Pancreas (tissue), 10 donors: ENCODE measurements at regions not wholly inside any gene's neighbourhood (a gene's known extent, or its start where the extent isn't known, plus 50 kb on each side); places are given as distances from the start of the nearest gene placed in this dataset.
"Not testable (repeated sequence)": the region's sequence is repeated elsewhere in the genome, so short reads cannot be mapped to it uniquely, and the experiment has no call there.

Experiments used
- ATAC-seq, 4 donors: fragments of 200-7000 bp; cut with Tn5 transposase; one replicate each; pipeline versions ENCODE4 v1.8.0 to v1.9.1; 2020; ENCODE audit warnings: mild to moderate bottlenecking in 4 of 4, moderate library complexity in 4 of 4
- DNase-seq, 6 donors: peaks; one replicate each; pipeline ENCODE4 v3.0.0-alpha.2; 2020
- FAIRE-seq: peaks from 2 replicates; lab custom pipeline; 2012; peaks lifted over from hg19 to GRCh38; lab: Jason Lieb, UNC
- H3K27ac ChIP-seq, 4 donors: fragments of 200-600 bp; sonication (generic); 1 replicate in 3 of 4; 2 replicates in 1 of 4; pipeline versions ENCODE4 v1.5.0 to v1.8.0; 2020
- H3K27me3 ChIP-seq, 4 donors: fragments of 200-600 bp; one replicate each; pipeline ENCODE4 v1.8.0; 2021
- H3K36me3 ChIP-seq, 3 donors: fragments of 200-600 bp; sonication (generic) in 1 of 3; one replicate each; pipeline versions ENCODE4 v1.5.0 to v1.8.0; 2020 to 2021
- H3K4me1 ChIP-seq, 3 donors: fragments of 200-600 bp; one replicate each; pipeline ENCODE4 v1.8.0; 2021
- H3K4me3 ChIP-seq, 4 donors: fragments of 200-600 bp; sonication (generic) in 2 of 4; one replicate each; pipeline versions ENCODE4 v1.5.0 to v1.8.0; 2020 to 2021
- H3K9me3 ChIP-seq, 4 donors: fragments of 200-600 bp; one replicate each; pipeline ENCODE4 v1.8.0; 2021
- WGBS, 2 donors: extraction: QIAGEN DNeasy Blood & Tissue Kit; methylation state at CpG; one replicate each; pipeline ENCODE4 v1.1.7; 2013; 5-methylcytosine and 5-hydroxymethylcytosine counted together
- intact Hi-C, 3 donors: fragments of 100-400 bp; cut with DNase I; formaldehyde crosslinking; loops; one replicate each; pipeline versions ENCODE4 v1.11.1 to v1.14.2; 2022
- TF ChIP-seq, protein P1 (sequence below), 4 donors: fragments of 200-600 bp; sonication (generic) in 3 of 4; IDR thresholded peaks; one replicate each; pipeline versions ENCODE4 v1.5.0 to v1.8.0; 2021; ENCODE audit warnings: antibody characterized with exemption in 4 of 4
- donor health status: healthy with polysubstance abuse.
- donor health status: DM: no; HTN: no; CAD: no; lungs with moderate emphysema.
- donor health status: DM: no; HTN: no; CAD: no.
- donor health status: control.
- donor health status: control.
- donor health status: Bipolar disorder and iron deficiency.
- donor health status: DM: yes; HTN: yes; CAD: no.
- donor health status: DM: no; HTN: no; CAD: no.
- donor health status: DM: no; HTN: no; CAD: no.
- donor health status: DM: yes; HTN: yes; CAD: no.

DNA sequence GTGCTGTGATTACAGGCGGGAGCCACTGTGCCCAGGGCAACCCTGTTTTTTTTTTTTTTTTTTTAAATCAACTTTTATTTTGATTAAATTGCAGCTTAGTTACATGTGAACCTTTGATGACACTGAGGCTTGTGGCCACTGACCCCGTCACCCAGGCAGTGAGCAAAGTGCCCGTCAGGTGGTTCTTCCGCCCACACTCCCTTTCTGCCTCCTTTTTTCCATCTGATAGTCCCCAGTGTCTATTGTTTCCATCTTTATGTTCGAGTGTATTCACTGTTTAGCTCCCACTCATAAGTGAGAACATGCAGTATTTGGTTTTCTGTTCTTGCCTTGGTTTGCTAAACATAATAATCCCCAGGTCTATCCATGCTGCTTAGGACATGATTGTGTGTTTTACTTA is 110.9 kb upstream of the GRK3 start:
- Histone ChIP-seq H3K27me3 (no peaks in the 10 kb centered on the region), H3K4me3 (no peak overlapping the region), H3K27ac (no peak overlapping the region), H3K36me3 (peaks cover 0 to 5% (median 0%) of the 10 kb centered on the region in 3 donors), H3K9me3 (no peaks in the 10 kb centered on the region), H3K4me1 (peaks cover 5 to 21% (median 13%) of the 10 kb centered on the region in 3 donors)
- FAIRE-seq, result no peak
- no peak for ATAC-seq
- 81 to 83% methylated on average over 5 of the region's 5 CpGs for WGBS, 2 donors
- intact Hi-C loops, result loop anchor here in 1 of 3 donors (10.0 kb wide), 1 partner anchor 321 kb away; no protein-coding TSS in a partner anchor
- no peak for DNase-seq
- TF ChIP-seq, protein P1, sequence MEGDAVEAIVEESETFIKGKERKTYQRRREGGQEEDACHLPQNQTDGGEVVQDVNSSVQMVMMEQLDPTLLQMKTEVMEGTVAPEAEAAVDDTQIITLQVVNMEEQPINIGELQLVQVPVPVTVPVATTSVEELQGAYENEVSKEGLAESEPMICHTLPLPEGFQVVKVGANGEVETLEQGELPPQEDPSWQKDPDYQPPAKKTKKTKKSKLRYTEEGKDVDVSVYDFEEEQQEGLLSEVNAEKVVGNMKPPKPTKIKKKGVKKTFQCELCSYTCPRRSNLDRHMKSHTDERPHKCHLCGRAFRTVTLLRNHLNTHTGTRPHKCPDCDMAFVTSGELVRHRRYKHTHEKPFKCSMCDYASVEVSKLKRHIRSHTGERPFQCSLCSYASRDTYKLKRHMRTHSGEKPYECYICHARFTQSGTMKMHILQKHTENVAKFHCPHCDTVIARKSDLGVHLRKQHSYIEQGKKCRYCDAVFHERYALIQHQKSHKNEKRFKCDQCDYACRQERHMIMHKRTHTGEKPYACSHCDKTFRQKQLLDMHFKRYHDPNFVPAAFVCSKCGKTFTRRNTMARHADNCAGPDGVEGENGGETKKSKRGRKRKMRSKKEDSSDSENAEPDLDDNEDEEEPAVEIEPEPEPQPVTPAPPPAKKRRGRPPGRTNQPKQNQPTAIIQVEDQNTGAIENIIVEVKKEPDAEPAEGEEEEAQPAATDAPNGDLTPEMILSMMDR (IDR thresholded peaks at IDR 0.05), result no peak

DNA sequence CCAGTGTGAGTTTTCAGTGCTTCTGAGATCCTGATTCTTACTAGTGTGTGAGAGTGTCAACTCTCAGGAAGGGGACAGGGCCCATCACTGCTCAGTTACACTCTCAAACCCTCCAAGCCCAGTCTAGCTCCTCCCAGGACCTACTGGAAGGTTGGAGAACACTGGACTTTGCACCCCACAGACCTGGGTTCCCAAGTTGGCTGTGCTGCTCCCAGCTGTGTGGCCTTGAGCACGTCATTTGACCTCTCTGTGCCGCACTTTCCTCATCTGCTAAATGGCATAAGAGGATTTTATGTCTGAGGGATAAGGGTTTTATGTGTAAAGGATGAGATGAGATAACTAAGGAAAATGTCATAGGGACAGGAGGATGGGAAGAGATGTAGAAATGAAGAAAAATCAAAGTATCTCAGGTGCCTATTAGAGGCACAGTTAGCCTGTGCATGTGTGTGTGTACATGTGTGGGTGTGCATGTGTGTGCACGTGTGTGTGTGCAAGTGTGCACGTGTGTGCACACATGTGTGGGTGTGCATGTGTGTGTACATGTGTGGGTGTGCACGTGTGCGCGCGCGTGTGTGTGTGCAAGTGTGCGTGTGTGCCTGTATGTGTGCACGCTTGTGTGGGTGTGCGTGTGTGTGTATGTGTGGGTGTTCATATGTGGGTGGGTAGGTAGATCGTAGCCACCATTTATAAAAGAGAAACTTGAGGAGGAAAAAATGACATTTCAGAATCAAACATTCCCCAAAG is 108.0 kb upstream of the GRK3 start:
- ATAC-seq, H3K4me3 ChIP-seq, H3K9me3 ChIP-seq, FAIRE-seq, DNase-seq, H3K27me3 ChIP-seq, H3K4me1 ChIP-seq, H3K27ac ChIP-seq: not testable (repeated sequence)
- peaks cover 0 to 21% (median 6%) of the 10 kb centered on the region in 3 donors for H3K36me3 ChIP-seq
- 73 to 77% methylated on average over 12 to 13 of the region's 13 CpGs for WGBS, 2 donors
- intact Hi-C loops, result loop anchor here in 1 of 3 donors (10.0 kb wide), 1 partner anchor 318 kb away; no protein-coding TSS in a partner anchor

DNA sequence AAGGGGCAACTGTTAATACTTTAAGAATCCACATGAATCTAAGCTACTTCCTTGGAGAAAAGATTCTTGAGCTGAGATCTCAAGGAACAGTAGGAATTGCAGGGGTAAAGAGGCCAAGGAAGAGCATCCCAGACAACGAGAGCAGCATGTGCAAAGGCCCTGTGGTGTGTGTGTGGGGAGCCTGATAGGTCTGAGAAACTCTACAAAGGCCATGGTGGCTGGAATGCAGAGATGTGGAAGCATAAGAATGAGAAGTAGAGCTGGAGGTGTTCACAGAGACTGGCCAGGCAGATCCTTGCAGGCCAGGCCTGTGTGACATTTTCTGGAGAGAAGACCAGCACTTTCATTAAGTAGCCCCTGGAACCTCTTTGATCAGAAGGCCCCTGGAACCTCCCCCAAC is 105.8 kb upstream of the GRK3 start:
- DNase-seq, H3K27ac ChIP-seq, H3K27me3 ChIP-seq, H3K4me3 ChIP-seq, H3K9me3 ChIP-seq, FAIRE-seq, ATAC-seq, H3K4me1 ChIP-seq: not testable (repeated sequence)
- peaks cover 0 to 21% (median 6%) of the 10 kb centered on the region in 3 donors for H3K36me3 ChIP-seq
- intact Hi-C loops, result loop anchor here in 1 of 3 donors (10.0 kb wide), 1 partner anchor 316 kb away; no protein-coding TSS in a partner anchor
- 93 to 100% methylated on average over 1 of the region's 1 CpG for WGBS, 2 donors

DNA sequence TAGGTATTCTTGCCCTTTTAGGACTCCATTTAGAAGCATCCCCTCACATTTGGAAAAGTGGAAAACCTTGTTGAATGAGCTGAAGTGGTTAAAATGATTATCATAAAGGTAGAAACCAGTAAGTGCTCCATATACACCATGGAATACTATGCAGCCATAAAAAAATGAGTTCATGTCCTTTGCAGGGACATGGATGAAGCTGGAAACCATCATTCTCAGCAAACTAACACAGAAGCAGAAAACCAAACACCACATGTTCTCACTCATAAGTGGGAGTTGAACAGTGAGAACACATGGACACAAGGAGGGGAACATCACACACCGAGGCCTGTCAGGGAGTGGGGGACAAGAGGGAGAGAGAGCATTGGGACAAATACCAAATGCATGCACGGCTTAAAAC is 103.8 kb upstream of the GRK3 start:
- not testable (repeated sequence) for FAIRE-seq
- 90 to 100% methylated on average over 2 of the region's 2 CpGs for WGBS, 2 donors
- peaks cover 0 to 18% (median 6%) of the 10 kb centered on the region in 3 donors for H3K36me3 ChIP-seq

DNA sequence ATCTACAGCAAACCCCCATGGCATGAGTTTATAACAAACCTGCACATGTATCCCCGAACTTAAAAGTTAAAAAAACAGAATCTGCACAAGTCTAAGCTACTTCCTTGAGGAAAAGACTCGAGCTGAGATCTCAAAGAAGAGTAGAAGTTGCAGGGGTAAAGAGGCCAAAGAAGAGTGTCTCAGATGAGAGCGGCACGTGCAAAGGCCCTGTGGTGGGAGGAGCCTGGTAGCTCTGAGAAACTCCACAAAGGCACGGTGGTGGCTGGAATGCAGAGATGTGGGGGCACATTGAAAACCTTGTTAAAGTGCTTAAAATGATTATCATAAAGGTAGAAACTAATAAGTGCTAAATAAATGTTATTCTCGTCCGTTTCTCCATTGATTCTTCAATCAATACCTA is 103.2 kb upstream of the GRK3 start:
- Histone ChIP-seq H3K4me3 (no peak overlapping the region), H3K27me3 (no peaks in the 10 kb centered on the region), H3K27ac (no peak overlapping the region), H3K9me3 (no peaks in the 10 kb centered on the region), H3K4me1 (no peaks in the 10 kb centered on the region), H3K36me3 (peaks cover 0 to 18% (median 6%) of the 10 kb centered on the region in 3 donors)
- ATAC-seq (no peak), DNase-seq (no peak), FAIRE-seq (no peak)
- intact Hi-C loops, result loop anchor here (5.0 to 10.0 kb wide), 3 partner anchors 244 to 314 kb away; no protein-coding TSS in a partner anchor
- TF ChIP-seq, protein P1 (IDR thresholded peaks at IDR 0.05), result no peak
- 88 to 89% methylated on average over 7 of the region's 7 CpGs for WGBS, 2 donors

More for the DNA sequence above, 103.8 kb upstream of the GRK3 start:
- H3K4me1 ChIP-seq, DNase-seq, H3K27ac ChIP-seq, H3K9me3 ChIP-seq, H3K27me3 ChIP-seq, H3K4me3 ChIP-seq, ATAC-seq: not testable (repeated sequence)
- intact Hi-C loops, result loop anchor here (5.0 to 10.0 kb wide), 3 partner anchors 244 to 314 kb away; no protein-coding TSS in a partner anchor

DNA sequence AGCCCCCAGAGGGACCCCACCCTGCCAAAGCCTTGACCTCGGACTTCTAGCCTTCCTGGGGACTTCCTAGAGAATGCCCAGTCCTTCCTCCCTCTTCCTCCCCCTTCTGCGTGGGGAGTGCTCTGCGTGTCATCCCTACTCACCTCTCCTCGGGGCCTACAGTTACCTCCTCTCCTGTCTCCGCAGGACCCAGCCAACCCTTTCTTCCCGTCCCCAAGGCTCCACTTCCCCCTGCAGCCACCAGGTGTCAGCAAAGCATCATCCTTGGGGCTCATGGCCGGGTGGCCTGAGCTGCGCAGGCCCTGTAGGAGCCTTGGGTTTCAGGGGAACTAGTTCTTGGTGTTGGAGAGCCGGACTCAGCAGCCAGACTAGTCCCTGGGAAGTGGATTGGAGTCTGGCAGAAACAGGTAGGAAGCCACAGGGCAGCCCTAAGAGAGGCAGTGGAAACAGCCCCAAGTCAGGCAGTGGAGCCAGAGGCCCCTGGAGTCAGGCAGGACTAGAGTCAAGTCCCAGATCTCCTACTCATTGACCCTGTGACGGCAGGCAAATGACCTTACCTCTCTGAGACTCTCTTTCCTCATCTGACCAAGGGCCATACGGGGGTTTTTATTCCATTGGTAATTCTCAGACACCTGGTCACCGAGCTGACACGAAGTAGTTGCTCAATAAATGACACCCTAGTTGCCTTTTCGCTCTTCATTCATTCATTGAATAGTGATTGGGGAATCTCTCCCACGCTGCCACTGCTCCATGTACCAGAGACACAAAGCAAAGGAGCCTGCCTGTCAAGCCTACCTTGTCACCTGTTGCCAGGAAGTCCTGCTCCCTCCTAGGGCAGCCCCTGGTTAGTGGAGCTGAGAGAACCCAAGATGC is 101.8 kb upstream of the GRK3 start:
- ATAC-seq (peak; percentile 92 to 100 (median 99)), DNase-seq (peak; percentile 53 to 91 (median 82))
- H3K36me3 ChIP-seq, result peaks cover 0 to 18% (median 6%) of the 10 kb centered on the region in 3 donors
- TF ChIP-seq, protein P1 (IDR thresholded peaks at IDR 0.05), result peak; percentile 87 to 97 (median 93)
- H3K27ac ChIP-seq, H3K27me3 ChIP-seq, H3K4me1 ChIP-seq, H3K9me3 ChIP-seq, FAIRE-seq, H3K4me3 ChIP-seq: not testable (repeated sequence)
- WGBS, 2 donors, result 36 to 37% methylated on average over 13 to 15 of the region's 15 CpGs
- intact Hi-C loops, result loop anchor here (5.0 to 10.0 kb wide), 3 partner anchors 242 to 312 kb away; no protein-coding TSS in a partner anchor

DNA sequence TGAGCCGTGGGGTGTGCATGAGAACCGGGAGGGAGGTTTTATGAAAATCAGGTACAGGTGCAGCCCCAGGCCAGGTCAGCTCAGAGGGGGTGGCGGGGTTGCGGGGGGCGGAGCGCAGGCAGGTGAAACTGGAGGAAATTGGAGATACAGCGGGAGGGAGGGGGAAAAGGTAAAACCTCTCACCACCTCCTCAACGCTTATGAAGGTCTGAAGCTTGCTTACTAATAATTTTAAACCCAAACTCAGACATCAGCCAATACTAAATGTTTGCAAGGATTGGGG is 101.2 kb upstream of the GRK3 start:
- not testable (repeated sequence) for H3K9me3 ChIP-seq, H3K4me1 ChIP-seq, ATAC-seq, DNase-seq, FAIRE-seq, H3K27ac ChIP-seq, H3K4me3 ChIP-seq, H3K27me3 ChIP-seq
- 76 to 77% methylated on average over 8 of the region's 8 CpGs for WGBS, 2 donors
- peaks cover 0 to 18% (median 6%) of the 10 kb centered on the region in 3 donors for H3K36me3 ChIP-seq
- intact Hi-C loops, result loop anchor here (5.0 to 10.0 kb wide), 3 partner anchors 242 to 312 kb away; no protein-coding TSS in a partner anchor

DNA sequence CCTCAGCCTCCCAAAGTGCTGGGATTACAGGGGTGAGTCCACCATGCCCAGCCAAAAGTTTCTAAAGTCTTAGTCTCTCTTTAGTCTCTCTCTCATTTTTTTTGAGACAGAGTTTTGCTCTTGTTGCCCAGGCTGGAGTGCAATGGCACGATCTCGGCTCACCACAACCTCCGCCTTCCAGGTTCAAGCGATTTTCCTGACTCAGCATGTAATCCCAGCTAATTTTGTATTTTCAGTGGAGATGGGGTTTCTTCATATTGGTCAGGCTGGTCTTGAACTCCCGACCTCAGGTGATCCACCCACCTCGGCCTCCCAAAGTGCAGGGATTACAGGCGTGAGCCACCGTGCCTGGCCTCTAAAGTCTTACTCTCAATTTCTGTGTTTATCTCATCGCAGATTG is 100.1 kb upstream of the GRK3 start:
- H3K27me3 ChIP-seq, H3K4me3 ChIP-seq, DNase-seq, FAIRE-seq, H3K9me3 ChIP-seq, H3K27ac ChIP-seq, ATAC-seq, H3K4me1 ChIP-seq: not testable (repeated sequence)
- WGBS, 2 donors, result 92 to 95% methylated on average over 9 of the region's 9 CpGs
- peaks cover 0 to 14% (median 6%) of the 10 kb centered on the region in 3 donors for H3K36me3 ChIP-seq
- intact Hi-C loops, result loop anchor here (5.0 to 10.0 kb wide), 3 partner anchors 240 to 310 kb away; no protein-coding TSS in a partner anchor
